Thyroid gland (tissue), 4 donors: ENCODE measurements at regions not wholly inside any gene's neighbourhood (a gene's known extent, or its start where the extent isn't known, plus 50 kb on each side); places are given as distances from the start of the nearest gene placed in this dataset.

ENCODE experiments used
- POLR2A ChIP-seq, 2 donors: fragments of 450-650 bp; IDR thresholded peaks; one replicate each; pipeline ENCODE4 v1.6.1; 2017; ENCODE audit warnings: antibody characterized with exemption in 2 of 2, mild to moderate bottlenecking in 2 of 2, moderate library complexity in 1 of 2
- TF ChIP-seq, protein P1 (sequence below), 6 experiments: fragments of 200-600 bp in 3 of 6; fragments of 450-650 bp in 3 of 6; sonication (generic) in 3 of 6; IDR thresholded peaks; one replicate each; pipeline ENCODE4 v1.5.1; 2016 to 2019; ENCODE audit warnings: antibody characterized with exemption in 6 of 6, mild to moderate bottlenecking in 2 of 6, inconsistent platforms in 1 of 6, moderate library complexity in 1 of 6

DNA sequence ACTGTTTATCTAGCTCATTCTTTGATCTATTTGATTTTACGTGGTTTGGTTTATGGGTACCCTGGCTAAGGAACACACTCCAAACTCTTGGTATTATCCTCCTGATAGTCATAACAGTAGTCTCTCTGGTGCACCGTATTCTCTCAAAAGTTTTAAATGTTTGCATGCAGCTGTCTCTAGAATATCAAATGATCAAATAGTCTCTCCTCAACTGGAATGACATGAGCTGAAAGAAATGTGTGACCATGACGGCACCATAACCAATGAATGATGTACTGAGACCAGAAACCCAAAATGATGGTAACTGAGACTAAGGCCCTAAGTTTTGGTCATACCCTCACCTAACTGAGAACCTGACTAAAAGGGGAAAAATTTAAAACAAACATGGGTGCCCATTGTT is 319.4 kb downstream of the SLC7A11 start:
- TF ChIP-seq, protein P1, sequence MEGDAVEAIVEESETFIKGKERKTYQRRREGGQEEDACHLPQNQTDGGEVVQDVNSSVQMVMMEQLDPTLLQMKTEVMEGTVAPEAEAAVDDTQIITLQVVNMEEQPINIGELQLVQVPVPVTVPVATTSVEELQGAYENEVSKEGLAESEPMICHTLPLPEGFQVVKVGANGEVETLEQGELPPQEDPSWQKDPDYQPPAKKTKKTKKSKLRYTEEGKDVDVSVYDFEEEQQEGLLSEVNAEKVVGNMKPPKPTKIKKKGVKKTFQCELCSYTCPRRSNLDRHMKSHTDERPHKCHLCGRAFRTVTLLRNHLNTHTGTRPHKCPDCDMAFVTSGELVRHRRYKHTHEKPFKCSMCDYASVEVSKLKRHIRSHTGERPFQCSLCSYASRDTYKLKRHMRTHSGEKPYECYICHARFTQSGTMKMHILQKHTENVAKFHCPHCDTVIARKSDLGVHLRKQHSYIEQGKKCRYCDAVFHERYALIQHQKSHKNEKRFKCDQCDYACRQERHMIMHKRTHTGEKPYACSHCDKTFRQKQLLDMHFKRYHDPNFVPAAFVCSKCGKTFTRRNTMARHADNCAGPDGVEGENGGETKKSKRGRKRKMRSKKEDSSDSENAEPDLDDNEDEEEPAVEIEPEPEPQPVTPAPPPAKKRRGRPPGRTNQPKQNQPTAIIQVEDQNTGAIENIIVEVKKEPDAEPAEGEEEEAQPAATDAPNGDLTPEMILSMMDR (IDR thresholded peaks at IDR 0.05): no peak
- TF ChIP-seq POLR2A (IDR thresholded peaks at IDR 0.05): no peak
